ENCODE measurements at regions not wholly inside any gene's neighbourhood (a gene's known extent, or its start where the extent isn't known, plus 50 kb on each side); places are given as distances from the start of the nearest gene placed in this dataset.

- TF ChIP-seq CTCF (IDR thresholded peaks at IDR 0.05; ENCODE audit: borderline replicate concordance, extremely low read depth, low read length, poor library complexity, severe bottlenecking) (no peak), EZH2 (IDR thresholded peaks at IDR 0.05; ENCODE audit: borderline replicate concordance, low read depth, low read length, severe bottlenecking) (no peak)
Observed at GRCh38 chr15:69898243-69898642, 199.5 kb downstream of the TLE3 start.
